Esophagus squamous epithelium (tissue), 5 donors: ENCODE measurements at regions not wholly inside any gene's neighbourhood (a gene's known extent, or its start where the extent isn't known, plus 50 kb on each side); places are given as distances from the start of the nearest gene placed in this dataset.
"Not testable (repeated sequence)": the region's sequence is repeated elsewhere in the genome, so short reads cannot be mapped to it uniquely, and the experiment has no call there.

Experiments used
- DNase-seq: peaks from one replicate; lab custom pipeline; 2025; lab: John Stamatoyannopoulos, UW
- H3K27ac ChIP-seq, 4 donors: fragments of 200-600 bp; sonication (generic); one replicate each; pipeline ENCODE4 v1.5.1; 2016 to 2019; ENCODE audit warnings: mild to moderate bottlenecking in 1 of 4
- H3K27me3 ChIP-seq, 4 donors: fragments of 200-600 bp; sonication (generic); 1 replicate in 3 of 4; 2 replicates in 1 of 4; pipeline versions ENCODE4 v1.5.1 to v1.6.0; 2017 to 2021; ENCODE audit warnings: antibody characterized with exemption in 1 of 4
- H3K36me3 ChIP-seq, 3 donors: fragments of 200-600 bp; sonication (generic); one replicate each; pipeline ENCODE4 v1.5.1; 2016 to 2019
- H3K4me1 ChIP-seq, 3 donors: fragments of 200-600 bp; sonication (generic); one replicate each; pipeline ENCODE4 v1.5.1; 2017 to 2019
- H3K4me3 ChIP-seq, 4 donors: fragments of 200-600 bp; sonication (generic); 1 replicate in 3 of 4; 2 replicates in 1 of 4; pipeline ENCODE4 v1.5.1; 2016 to 2019; ENCODE audit warnings: mild to moderate bottlenecking in 2 of 4, moderate library complexity in 1 of 4
- H3K9me3 ChIP-seq, 3 donors: fragments of 200-600 bp; sonication (generic); one replicate each; pipeline ENCODE4 v1.5.1; 2016 to 2019
- POLR2A ChIP-seq, 4 donors: fragments of 450-650 bp; IDR thresholded peaks; one replicate each; pipeline ENCODE4 v1.6.1; 2017; ENCODE audit warnings: antibody characterized with exemption in 4 of 4, mild to moderate bottlenecking in 4 of 4, moderate library complexity in 3 of 4
- WGBS, 2 donors: methylation state at CpG; one replicate each; pipeline ENCODE4 v1.1.5; 2018; 5-methylcytosine and 5-hydroxymethylcytosine counted together
- intact Hi-C: fragments of 100-400 bp; cut with DNase I; formaldehyde crosslinking; loops from one replicate; pipeline ENCODE4 v1.15.0; 2022
- small RNA-seq, 4 donors: library from RNA; depleted of rRNA; stranded (forward); fragments of <200 nt; gene quantifications; one replicate each; pipeline ENCODE3, GENCODE V24; 2016
- TF ChIP-seq, protein P1 (sequence below), 6 experiments: fragments of 450-650 bp in 4 of 6; fragments of 200-600 bp in 2 of 6; sonication (generic) in 2 of 6; IDR thresholded peaks; one replicate each; pipeline ENCODE4 v1.5.1; 2016 to 2019; ENCODE audit warnings: antibody characterized with exemption in 6 of 6, mild to moderate bottlenecking in 4 of 6, moderate library complexity in 4 of 6
- donor health status: DM: yes; HTN: yes; CAD: no.

DNA sequence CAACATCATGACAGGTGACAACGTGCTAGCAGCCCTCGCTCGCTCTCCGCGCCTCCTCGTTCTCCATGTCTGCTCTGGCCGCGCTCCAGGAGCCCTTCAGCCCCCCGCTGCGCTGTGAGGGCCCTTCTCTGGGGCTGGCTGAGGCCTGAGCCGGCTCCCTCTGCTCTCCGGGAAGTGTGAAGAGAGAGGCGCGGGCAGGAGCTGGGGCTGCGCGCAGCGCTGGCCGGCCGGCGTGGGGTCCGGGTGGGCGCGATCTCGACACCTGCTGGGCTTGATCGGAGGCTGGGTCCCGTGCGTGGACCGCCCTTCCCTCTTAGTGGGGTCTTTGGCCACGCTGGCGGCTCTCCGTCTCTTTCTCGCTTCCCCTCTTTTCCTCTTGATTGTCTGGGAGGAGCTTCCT is 195.5 kb downstream of the ANKRD30BL start:
- intact Hi-C loops = no loop called here
- TF ChIP-seq, protein P1, sequence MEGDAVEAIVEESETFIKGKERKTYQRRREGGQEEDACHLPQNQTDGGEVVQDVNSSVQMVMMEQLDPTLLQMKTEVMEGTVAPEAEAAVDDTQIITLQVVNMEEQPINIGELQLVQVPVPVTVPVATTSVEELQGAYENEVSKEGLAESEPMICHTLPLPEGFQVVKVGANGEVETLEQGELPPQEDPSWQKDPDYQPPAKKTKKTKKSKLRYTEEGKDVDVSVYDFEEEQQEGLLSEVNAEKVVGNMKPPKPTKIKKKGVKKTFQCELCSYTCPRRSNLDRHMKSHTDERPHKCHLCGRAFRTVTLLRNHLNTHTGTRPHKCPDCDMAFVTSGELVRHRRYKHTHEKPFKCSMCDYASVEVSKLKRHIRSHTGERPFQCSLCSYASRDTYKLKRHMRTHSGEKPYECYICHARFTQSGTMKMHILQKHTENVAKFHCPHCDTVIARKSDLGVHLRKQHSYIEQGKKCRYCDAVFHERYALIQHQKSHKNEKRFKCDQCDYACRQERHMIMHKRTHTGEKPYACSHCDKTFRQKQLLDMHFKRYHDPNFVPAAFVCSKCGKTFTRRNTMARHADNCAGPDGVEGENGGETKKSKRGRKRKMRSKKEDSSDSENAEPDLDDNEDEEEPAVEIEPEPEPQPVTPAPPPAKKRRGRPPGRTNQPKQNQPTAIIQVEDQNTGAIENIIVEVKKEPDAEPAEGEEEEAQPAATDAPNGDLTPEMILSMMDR (IDR thresholded peaks at IDR 0.05) = no peak
- no peak for TF ChIP-seq POLR2A (IDR thresholded peaks at IDR 0.05)
- Histone ChIP-seq H3K9me3 (no peaks in the 10 kb centered on the region), H3K4me3 (no peak overlapping the region), H3K27me3 (no peaks in the 10 kb centered on the region), H3K27ac (no peak overlapping the region), H3K4me1 (no peaks in the 10 kb centered on the region), H3K36me3 (no peaks in the 10 kb centered on the region)
- DNase-seq = no peak
- WGBS, 2 donors = 100% methylated on average over 1 to 5 of the region's 32 CpGs

DNA sequence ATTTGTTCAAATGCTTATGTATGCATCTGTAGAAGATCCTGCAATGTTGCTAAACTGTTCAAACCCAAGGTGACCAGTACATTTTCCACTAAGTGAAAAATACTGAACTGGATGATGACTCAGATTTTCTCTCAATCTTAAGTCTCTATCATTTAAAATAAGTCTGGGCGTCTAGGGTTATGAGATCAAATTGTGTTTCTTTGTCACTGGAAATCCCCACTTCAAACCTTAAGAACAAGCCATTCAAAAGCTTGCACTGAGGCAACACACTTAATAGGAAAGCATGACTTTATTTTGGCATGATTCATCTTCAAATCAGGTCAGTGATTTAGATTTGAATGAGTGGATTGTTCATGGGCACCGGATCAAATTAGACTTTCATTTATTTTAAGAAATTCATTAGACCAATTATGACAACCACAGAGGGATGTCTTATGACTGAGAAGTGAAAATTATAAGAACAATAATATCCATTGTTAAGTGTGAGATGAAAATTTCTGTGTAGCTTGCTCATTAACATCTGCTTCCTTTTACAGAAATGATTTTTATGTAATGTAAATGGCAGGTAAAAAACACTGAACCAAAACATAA is 203.6 kb downstream of the ANKRD30BL start:
- H3K4me1 ChIP-seq, DNase-seq, H3K4me3 ChIP-seq, intact Hi-C loops, H3K27me3 ChIP-seq, H3K9me3 ChIP-seq, H3K27ac ChIP-seq, H3K36me3 ChIP-seq: not testable (repeated sequence)
- 31 to 40% methylated on average over 2 of the region's 2 CpGs for WGBS, 2 donors

DNA sequence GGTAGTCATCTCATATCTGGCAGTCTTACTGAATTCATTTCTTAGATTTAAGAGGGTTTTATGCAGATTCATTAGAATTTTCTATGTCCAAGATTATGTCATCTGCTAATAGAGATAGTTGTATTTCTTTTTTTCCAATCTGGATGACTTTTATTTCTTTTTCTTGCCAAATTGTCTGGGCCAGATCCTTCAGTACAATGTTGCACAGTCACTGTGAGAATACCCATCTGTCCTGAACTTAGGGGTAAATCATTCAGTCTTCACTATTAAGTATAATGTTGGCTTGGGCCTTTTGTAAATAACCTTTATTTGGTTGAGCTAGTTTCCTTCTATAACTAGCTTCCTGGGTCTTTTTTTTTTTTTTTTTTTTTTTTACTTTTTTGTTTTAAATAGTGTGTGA is 213.1 kb downstream of the ANKRD30BL start:
- intact Hi-C loops, H3K9me3 ChIP-seq, H3K27ac ChIP-seq, H3K4me1 ChIP-seq, H3K4me3 ChIP-seq, H3K36me3 ChIP-seq, H3K27me3 ChIP-seq, DNase-seq: not testable (repeated sequence)

DNA sequence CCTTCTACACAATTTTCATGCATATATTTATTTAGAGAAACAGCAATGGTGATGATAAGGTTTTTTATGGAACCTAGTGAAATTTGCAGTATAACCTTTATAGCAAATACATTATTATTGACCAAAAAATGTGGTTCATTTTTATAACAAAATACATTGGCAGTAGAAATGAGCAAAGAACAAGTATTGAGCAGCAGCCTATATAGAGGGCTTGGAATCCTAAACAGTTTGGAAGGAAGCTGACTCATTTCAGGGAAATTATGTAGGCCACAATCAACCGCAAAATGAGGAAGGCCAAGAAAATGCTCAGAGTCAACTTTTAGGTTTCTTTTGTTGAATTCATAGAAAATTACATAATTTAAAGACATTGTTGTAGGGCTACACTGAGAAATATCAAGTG is 238.5 kb downstream of the ANKRD30BL start:
- H3K36me3 ChIP-seq, DNase-seq, H3K27ac ChIP-seq, H3K9me3 ChIP-seq, H3K4me1 ChIP-seq, intact Hi-C loops, H3K27me3 ChIP-seq, H3K4me3 ChIP-seq: not testable (repeated sequence)
- WGBS, 2 donors = 52 to 70% methylated on average over 1 of the region's 1 CpG

DNA sequence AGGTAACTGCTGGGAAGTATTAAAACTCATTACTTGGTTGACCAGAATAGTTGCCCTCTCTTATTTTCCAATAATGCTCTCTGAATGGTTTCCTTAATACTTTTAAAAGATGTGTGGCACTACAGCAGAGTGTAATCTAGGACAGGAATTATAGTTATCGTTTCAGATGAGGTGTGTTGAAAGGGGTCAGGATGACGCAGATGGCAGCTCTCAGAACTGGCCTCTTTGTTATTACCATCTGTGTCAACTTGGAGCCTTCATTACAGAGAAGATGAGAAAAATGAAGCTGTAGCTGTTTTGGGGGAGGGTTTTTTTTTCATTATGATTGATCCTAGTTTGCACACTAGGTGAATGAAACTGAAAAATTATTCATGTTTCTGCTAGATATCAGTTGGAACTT is 238.9 kb downstream of the ANKRD30BL start:
- DNase-seq, H3K27ac ChIP-seq, H3K36me3 ChIP-seq, intact Hi-C loops, H3K27me3 ChIP-seq, H3K4me1 ChIP-seq, H3K4me3 ChIP-seq, H3K9me3 ChIP-seq: not testable (repeated sequence)
- WGBS, 2 donors = 29 to 45% methylated on average over 2 of the region's 2 CpGs

Small RNA genes lying in the stretch of these regions (small RNA-seq; reads per million reads assigned to genes)
- gene AC093787.1 = 0 reads per million in 4 donors
